ENCODE measurements at regions not wholly inside any gene's neighbourhood (a gene's known extent, or its start where the extent isn't known, plus 50 kb on each side); places are given as distances from the start of the nearest gene placed in this dataset.

DNA sequence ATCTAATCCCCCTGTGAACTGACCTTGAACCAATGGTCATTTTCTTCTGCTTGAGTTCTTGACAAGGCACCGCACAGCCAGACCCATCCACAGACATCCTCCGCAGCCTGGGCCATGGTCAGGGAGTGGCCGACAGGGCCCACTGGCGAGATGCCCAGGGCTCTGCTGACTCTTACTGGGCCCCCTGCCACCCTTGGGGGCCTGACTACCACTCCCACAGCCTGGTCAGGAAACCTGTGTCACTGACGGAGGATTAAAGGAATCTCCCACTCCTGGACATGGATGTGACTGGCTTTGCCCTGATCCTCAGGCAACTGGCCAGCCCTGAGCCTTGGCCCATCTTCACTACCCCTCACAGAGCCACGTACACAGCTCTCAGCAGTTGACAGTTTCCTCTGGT is 50.4 kb upstream of the ENO4 start:
- FAIRE-seq = no peak
- BruUV-seq (replicated peaks) = no TSS peak
- no peaks in the 10 kb centered on the region for H3K79me2 ChIP-seq (ENCODE audit: insufficient read depth, low read length)
- H3K4me3 ChIP-seq (replicated peaks in 1 of 3; ENCODE audit: insufficient read depth in 1 of 3, low read depth in 2 of 3, low read length in 3 of 3) = no peak overlapping the region
- no peaks in the 10 kb centered on the region for H3K9me3 ChIP-seq (ENCODE audit: low read length)
- no peaks in the 10 kb centered on the region for H4K20me1 ChIP-seq (ENCODE audit: insufficient read depth, low read length)
- ATAC-seq = no peak
- H2AFZ ChIP-seq (ENCODE audit: low read length) = no peak overlapping the region
- H3K27me3 ChIP-seq (ENCODE audit: control insufficient read depth in 1 of 2, insufficient read depth in 2 of 2, low read length in 2 of 2) = peaks cover 1 to 11% of the 10 kb centered on the region in 2 experiments; a peak in 2 of 5 replicates
- no peak overlapping the region for H3K4me2 ChIP-seq (ENCODE audit: low read depth, low read length)
- no peak for DNase-seq (ENCODE audit: low spot score)
- TF ChIP-seq PITX1 (CRISPR knock-in tag; IDR thresholded peaks at IDR 0.05) = no peak
- TF ChIP-seq, protein P1, sequence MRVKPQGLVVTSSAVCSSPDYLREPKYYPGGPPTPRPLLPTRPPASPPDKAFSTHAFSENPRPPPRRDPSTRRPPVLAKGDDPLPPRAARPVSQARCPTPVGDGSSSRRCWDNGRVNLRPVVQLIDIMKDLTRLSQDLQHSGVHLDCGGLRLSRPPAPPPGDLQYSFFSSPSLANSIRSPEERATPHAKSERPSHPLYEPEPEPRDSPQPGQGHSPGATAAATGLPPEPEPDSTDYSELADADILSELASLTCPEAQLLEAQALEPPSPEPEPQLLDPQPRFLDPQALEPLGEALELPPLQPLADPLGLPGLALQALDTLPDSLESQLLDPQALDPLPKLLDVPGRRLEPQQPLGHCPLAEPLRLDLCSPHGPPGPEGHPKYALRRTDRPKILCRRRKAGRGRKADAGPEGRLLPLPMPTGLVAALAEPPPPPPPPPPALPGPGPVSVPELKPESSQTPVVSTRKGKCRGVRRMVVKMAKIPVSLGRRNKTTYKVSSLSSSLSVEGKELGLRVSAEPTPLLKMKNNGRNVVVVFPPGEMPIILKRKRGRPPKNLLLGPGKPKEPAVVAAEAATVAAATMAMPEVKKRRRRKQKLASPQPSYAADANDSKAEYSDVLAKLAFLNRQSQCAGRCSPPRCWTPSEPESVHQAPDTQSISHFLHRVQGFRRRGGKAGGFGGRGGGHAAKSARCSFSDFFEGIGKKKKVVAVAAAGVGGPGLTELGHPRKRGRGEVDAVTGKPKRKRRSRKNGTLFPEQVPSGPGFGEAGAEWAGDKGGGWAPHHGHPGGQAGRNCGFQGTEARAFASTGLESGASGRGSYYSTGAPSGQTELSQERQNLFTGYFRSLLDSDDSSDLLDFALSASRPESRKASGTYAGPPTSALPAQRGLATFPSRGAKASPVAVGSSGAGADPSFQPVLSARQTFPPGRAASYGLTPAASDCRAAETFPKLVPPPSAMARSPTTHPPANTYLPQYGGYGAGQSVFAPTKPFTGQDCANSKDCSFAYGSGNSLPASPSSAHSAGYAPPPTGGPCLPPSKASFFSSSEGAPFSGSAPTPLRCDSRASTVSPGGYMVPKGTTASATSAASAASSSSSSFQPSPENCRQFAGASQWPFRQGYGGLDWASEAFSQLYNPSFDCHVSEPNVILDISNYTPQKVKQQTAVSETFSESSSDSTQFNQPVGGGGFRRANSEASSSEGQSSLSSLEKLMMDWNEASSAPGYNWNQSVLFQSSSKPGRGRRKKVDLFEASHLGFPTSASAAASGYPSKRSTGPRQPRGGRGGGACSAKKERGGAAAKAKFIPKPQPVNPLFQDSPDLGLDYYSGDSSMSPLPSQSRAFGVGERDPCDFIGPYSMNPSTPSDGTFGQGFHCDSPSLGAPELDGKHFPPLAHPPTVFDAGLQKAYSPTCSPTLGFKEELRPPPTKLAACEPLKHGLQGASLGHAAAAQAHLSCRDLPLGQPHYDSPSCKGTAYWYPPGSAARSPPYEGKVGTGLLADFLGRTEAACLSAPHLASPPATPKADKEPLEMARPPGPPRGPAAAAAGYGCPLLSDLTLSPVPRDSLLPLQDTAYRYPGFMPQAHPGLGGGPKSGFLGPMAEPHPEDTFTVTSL (CRISPR knock-in tag; IDR thresholded peaks at IDR 0.05; ENCODE audit: borderline replicate concordance) = no peak
- TF ChIP-seq MEIS2 (CRISPR knock-in tag; IDR thresholded peaks at IDR 0.05) = no peak
- TF ChIP-seq, protein P2, sequence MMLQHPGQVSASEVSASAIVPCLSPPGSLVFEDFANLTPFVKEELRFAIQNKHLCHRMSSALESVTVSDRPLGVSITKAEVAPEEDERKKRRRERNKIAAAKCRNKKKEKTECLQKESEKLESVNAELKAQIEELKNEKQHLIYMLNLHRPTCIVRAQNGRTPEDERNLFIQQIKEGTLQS (CRISPR knock-in tag; IDR thresholded peaks at IDR 0.05) = no peak
- TF ChIP-seq ZKSCAN8 (CRISPR knock-in tag; IDR thresholded peaks at IDR 0.05; ENCODE audit: borderline replicate concordance) = no peak
- no peak for TF ChIP-seq PHF5A (CRISPR knock-in tag; IDR thresholded peaks at IDR 0.05; ENCODE audit: low read depth, unreplicated experiment)
- TF ChIP-seq NFATC3 (CRISPR knock-in tag; IDR thresholded peaks at IDR 0.05) = no peak
- no peak for TF ChIP-seq MYC (CRISPR knock-in tag; IDR thresholded peaks at IDR 0.05; ENCODE audit: borderline replicate concordance)
- TF ChIP-seq ZNF501 (CRISPR knock-in tag; IDR thresholded peaks at IDR 0.05) = no peak
- TF ChIP-seq RFXAP (CRISPR knock-in tag; IDR thresholded peaks at IDR 0.05; ENCODE audit: borderline replicate concordance) = no peak
- no peak for TF ChIP-seq ZBTB42 (CRISPR knock-in tag; IDR thresholded peaks at IDR 0.05)
- TF ChIP-seq CEBPG (CRISPR knock-in tag; IDR thresholded peaks at IDR 0.05) = no peak
- TF ChIP-seq, protein P3, sequence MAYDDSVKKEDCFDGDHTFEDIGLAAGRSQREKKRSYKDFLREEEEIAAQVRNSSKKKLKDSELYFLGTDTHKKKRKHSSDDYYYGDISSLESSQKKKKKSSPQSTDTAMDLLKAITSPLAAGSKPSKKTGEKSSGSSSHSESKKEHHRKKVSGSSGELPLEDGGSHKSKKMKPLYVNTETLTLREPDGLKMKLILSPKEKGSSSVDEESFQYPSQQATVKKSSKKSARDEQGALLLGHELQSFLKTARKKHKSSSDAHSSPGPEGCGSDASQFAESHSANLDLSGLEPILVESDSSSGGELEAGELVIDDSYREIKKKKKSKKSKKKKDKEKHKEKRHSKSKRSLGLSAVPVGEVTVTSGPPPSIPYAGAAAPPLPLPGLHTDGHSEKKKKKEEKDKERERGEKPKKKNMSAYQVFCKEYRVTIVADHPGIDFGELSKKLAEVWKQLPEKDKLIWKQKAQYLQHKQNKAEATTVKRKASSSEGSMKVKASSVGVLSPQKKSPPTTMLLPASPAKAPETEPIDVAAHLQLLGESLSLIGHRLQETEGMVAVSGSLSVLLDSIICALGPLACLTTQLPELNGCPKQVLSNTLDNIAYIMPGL (CRISPR knock-in tag; IDR thresholded peaks at IDR 0.05; ENCODE audit: borderline replicate concordance in 1 of 2, low read depth in 1 of 2) = no peak
- TF ChIP-seq ZBTB3 (CRISPR knock-in tag; IDR thresholded peaks at IDR 0.05; ENCODE audit: borderline replicate concordance, low read depth) = no peak
- no peak for TF ChIP-seq SMAD9 (CRISPR knock-in tag; IDR thresholded peaks at IDR 0.05)
- TF ChIP-seq ZNF550 (CRISPR knock-in tag; IDR thresholded peaks at IDR 0.05; ENCODE audit: borderline replicate concordance) = no peak
- H3K36me3 ChIP-seq (replicated peaks in 1 of 2; ENCODE audit: control insufficient read depth in 1 of 2, insufficient read depth in 2 of 2, low read length in 2 of 2) = no peaks in the 10 kb centered on the region
- H3K27ac ChIP-seq (ENCODE audit: extremely low read length, insufficient read depth, low read length) = no peak overlapping the region
- in situ Hi-C loops (cut with HindIII; ENCODE audit: extremely low pct_ligation_motif_present, low pct_unique_long_range_greater_than_20kb) = loop anchor here (5.0 kb wide), 1 partner anchor 368 kb away; no protein-coding TSS in a partner anchor
- H3K9ac ChIP-seq (ENCODE audit: insufficient read depth, low read depth, low read length) = no peak overlapping the region
- ChIA-PET POLR2A (no interaction called here), CTCF (ENCODE audit: low intra/inter-chr PET ratio, low total read pairs) (interaction anchor here (5.6 kb wide), 1 partner anchor 377 kb away, joined by 76 read pairs; no protein-coding TSS in a partner anchor)
- intact Hi-C loops (cut with micrococcal nuclease; ENCODE audit: unreplicated experiment) = no loop called here
- 61% methylated on average over 3 of the region's 6 CpGs for WGBS (ENCODE audit: low lambda C conversion rate)
- H3K4me1 ChIP-seq (ENCODE audit: insufficient read depth, low read length) = no peaks in the 10 kb centered on the region
